GM12878 (cell line): ENCODE measurements at regions not wholly inside any gene's neighbourhood (a gene's known extent, or its start where the extent isn't known, plus 50 kb on each side); places are given as distances from the start of the nearest gene placed in this dataset.

Source experiments
- ATAC-seq: fragments of 200-7000 bp; cut with Tn5 transposase; 3 replicates; pipeline ENCODE4 v1.9.1; 2020; ENCODE audit warnings: mild to moderate bottlenecking, moderate library complexity
- BruUV-seq: library from RNA; stranded (reverse); fragments of 400-500 nt; replicated peaks from 2 replicates; lab custom pipeline; 2021; lab: Mats Ljungman, UMichigan
- CTCF ChIA-PET: fragments of 300-600 bp; sonication (Branson Sonifier 250); formaldehyde crosslinking; extraction: SDS; loops from one replicate; lab custom pipeline; 2021; ENCODE audit warnings: inconsistent platforms; lab: Yijun Ruan, JAX
- POLR2A ChIA-PET: fragments of 350-600 bp; formaldehyde crosslinking; extraction: SDS; loops from one replicate; lab custom pipeline; 2021; ENCODE audit warnings: inconsistent platforms; lab: Charles Lee
- RAD21 ChIA-PET: fragments of 300-600 bp; sonication (Branson Sonifier 250); formaldehyde crosslinking; loops from one replicate; lab custom pipeline; 2023; ENCODE audit warnings: antibody characterized with exemption; ENCODE audit not compliant: unreplicated experiment; lab: Charles Lee
- SMC1A ChIA-PET: fragments of 300-600 bp; sonication (Branson Sonifier 250); formaldehyde crosslinking; loops from one replicate; lab custom pipeline; 2023; ENCODE audit not compliant: unreplicated experiment, uncharacterized antibody; lab: Charles Lee
- DNase-seq: peaks from one replicate; pipeline ENCODE4 v3.0.0-alpha.2; 2011; ENCODE audit warnings: low read depth, low spot score
- FAIRE-seq: peaks from 3 replicates; lab custom pipeline; 2011; peaks lifted over from hg19 to GRCh38; lab: Jason Lieb, UNC
- H2AFZ ChIP-seq: 2 replicates; pipeline ENCODE4 v1.6.0; 2011; ENCODE audit warnings: low read depth, low read length, control low read depth; ENCODE audit not compliant: control insufficient read depth
- H3K27ac ChIP-seq: 2 replicates; pipeline ENCODE4 v1.5.1; 2011; ENCODE audit warnings: control low read depth; ENCODE audit not compliant: control insufficient read depth, insufficient read depth
- H3K27me3 ChIP-seq, 2 experiments: replicated peaks in 1 of 2; 2 replicates each; pipeline versions ENCODE4 v1.6.0 to v1.6.1; 2011; ENCODE audit warnings: low read length in 1 of 2; ENCODE audit not compliant: control insufficient read depth in 2 of 2, insufficient read depth in 2 of 2
- H3K36me3 ChIP-seq, 2 experiments: 2 replicates each; pipeline ENCODE4 v1.5.1; 2011; ENCODE audit warnings: low read length in 1 of 2; ENCODE audit not compliant: control insufficient read depth in 2 of 2, insufficient read depth in 2 of 2
- H3K4me1 ChIP-seq: 2 replicates; pipeline ENCODE4 v1.6.1; 2011; ENCODE audit warnings: mild to moderate bottlenecking, low read length, moderate library complexity, mixed read lengths; ENCODE audit not compliant: control insufficient read depth, insufficient read depth
- H3K4me2 ChIP-seq: 2 replicates; pipeline ENCODE4 v1.6.0; 2011; ENCODE audit warnings: control low read depth; ENCODE audit not compliant: control insufficient read depth, insufficient read depth
- H3K4me3 ChIP-seq: fragments of 200-600 bp; sonication (generic); 2 replicates; pipeline ENCODE4 v1.5.1; 2016
- H3K79me2 ChIP-seq: 2 replicates; pipeline ENCODE4 v1.6.0; 2011; ENCODE audit warnings: low read length; ENCODE audit not compliant: control insufficient read depth, insufficient read depth
- H3K9ac ChIP-seq: 2 replicates; pipeline ENCODE4 v1.8.0; 2011; ENCODE audit warnings: low read length, control low read depth, mixed read lengths; ENCODE audit not compliant: control insufficient read depth, insufficient read depth
- H3K9me3 ChIP-seq: replicated peaks from 3 replicates; pipeline ENCODE4 v1.5.1; 2011; ENCODE audit warnings: mild to moderate bottlenecking, low read length; ENCODE audit not compliant: control insufficient read depth, insufficient read depth
- H4K20me1 ChIP-seq: 2 replicates; pipeline ENCODE4 v1.6.0; 2011; ENCODE audit not compliant: control insufficient read depth, insufficient read depth
- KDM1A ChIP-seq: fragments of 200-600 bp; sonication (generic); IDR thresholded peaks from 2 replicates; pipeline ENCODE4 v1.6.1; 2016; ENCODE audit warnings: borderline replicate concordance
- RAD21 ChIP-seq: IDR thresholded peaks from 2 replicates; pipeline ENCODE4 v1.6.1; 2011; ENCODE audit warnings: mild to moderate bottlenecking, low read depth, low read length, moderate library complexity; ENCODE audit not compliant: insufficient read depth
- SMC3 ChIP-seq: IDR thresholded peaks from 2 replicates; pipeline ENCODE4 v1.6.1; 2011; ENCODE audit warnings: low read length, improper control_type of control experiment, borderline replicate concordance
- WGBS: methylation state at CpG from one replicate; pipeline ENCODE4 v1.1.6; 2016; ENCODE audit warnings: low lambda C conversion rate; ENCODE audit not compliant: insufficient replicate concordance, insufficient coverage; ENCODE audit errors: missing lambda C conversion rate; 5-methylcytosine and 5-hydroxymethylcytosine counted together
- in situ Hi-C: fragments of 300-500 bp; cut with MboI; formaldehyde crosslinking; loops from 9 replicates; pipeline ENCODE4 v1.14.3; 2018; ENCODE audit warnings: mixed read lengths
- intact Hi-C: fragments of 100-400 bp; cut with micrococcal nuclease; formaldehyde crosslinking; loops from one replicate; pipeline ENCODE4 v1.14.2; 2022; ENCODE audit not compliant: unreplicated experiment
- TF ChIP-seq, protein P1 (sequence below), 3 experiments: IDR thresholded peaks in 2 of 3; conservative IDR thresholded peaks in 1 of 3; 2 replicates each; pipeline ENCODE4 v1.5.1; 2011; ENCODE audit warnings: low read depth in 3 of 3, low read length in 3 of 3, mild to moderate bottlenecking in 3 of 3, control low read depth in 2 of 3, moderate library complexity in 2 of 3, inconsistent platforms in 1 of 3, mixed read lengths in 1 of 3; ENCODE audit not compliant: control insufficient read depth in 2 of 3, insufficient read depth in 1 of 3; ENCODE audit errors: extremely low read depth in 1 of 3

DNA sequence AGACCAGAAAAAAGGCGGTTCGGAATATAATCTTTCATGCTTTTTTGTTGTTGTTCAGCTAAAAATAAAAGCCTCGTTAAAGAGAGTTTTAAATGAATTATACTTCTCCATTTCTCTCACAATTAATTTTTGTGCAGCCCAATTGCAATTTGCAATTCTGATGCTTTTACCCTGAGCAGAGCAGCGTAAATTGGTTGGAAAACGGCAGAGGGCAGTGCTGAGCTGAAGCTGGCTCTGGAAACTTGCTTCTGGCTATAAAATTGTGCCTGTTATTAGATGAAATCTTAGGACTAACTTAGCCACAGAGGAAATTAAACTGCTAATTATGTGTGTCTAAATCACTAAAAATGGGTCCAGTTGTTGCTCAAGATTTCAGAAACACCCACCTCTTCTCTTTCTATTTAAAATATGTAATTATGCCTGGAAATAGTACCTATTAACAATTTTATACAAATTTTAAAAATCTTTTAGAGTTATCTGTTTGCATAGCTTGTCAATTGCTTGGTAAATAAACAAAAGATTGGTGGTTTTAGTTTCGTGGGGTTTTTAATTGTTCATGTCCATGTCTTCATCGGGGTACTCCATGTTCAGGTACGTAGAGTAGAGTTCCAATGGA is 441.8 kb upstream of the TLE4 start:
- Histone ChIP-seq H3K4me2 (no peak overlapping the region), H3K27ac (no peak overlapping the region), H4K20me1 (no peaks in the 10 kb centered on the region), H3K4me1 (no peaks in the 10 kb centered on the region), H3K36me3 (no peaks in the 10 kb centered on the region), H3K9me3 (no peaks in the 10 kb centered on the region), H3K4me3 (no peak overlapping the region), H2AFZ (no peak overlapping the region), H3K27me3 (no peaks in the 10 kb centered on the region), H3K79me2 (no peaks in the 10 kb centered on the region), H3K9ac (no peak overlapping the region)
- ATAC-seq: no peak
- no TSS peak for BruUV-seq
- peak; percentile 53; the same call in 1 of the 2 replicates for TF ChIP-seq SMC3
- TF ChIP-seq, protein P1, sequence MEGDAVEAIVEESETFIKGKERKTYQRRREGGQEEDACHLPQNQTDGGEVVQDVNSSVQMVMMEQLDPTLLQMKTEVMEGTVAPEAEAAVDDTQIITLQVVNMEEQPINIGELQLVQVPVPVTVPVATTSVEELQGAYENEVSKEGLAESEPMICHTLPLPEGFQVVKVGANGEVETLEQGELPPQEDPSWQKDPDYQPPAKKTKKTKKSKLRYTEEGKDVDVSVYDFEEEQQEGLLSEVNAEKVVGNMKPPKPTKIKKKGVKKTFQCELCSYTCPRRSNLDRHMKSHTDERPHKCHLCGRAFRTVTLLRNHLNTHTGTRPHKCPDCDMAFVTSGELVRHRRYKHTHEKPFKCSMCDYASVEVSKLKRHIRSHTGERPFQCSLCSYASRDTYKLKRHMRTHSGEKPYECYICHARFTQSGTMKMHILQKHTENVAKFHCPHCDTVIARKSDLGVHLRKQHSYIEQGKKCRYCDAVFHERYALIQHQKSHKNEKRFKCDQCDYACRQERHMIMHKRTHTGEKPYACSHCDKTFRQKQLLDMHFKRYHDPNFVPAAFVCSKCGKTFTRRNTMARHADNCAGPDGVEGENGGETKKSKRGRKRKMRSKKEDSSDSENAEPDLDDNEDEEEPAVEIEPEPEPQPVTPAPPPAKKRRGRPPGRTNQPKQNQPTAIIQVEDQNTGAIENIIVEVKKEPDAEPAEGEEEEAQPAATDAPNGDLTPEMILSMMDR (IDR thresholded peaks at IDR 0.05 in 2 of 3, conservative IDR thresholded peaks at IDR 0.05 in 1 of 3; ENCODE audit: control insufficient read depth in 2 of 3, extremely low read depth in 1 of 3, insufficient read depth in 1 of 3, low read depth in 3 of 3, low read length in 3 of 3): peak; percentile 46 to 49 (median 47); a peak in 5 of 6 replicates
- no peak for TF ChIP-seq KDM1A
- TF ChIP-seq RAD21: peak; percentile 53
- no peak for DNase-seq
- WGBS: 40% methylated on average over 8 of the region's 8 CpGs
- intact Hi-C loops: loop anchor here (10.0 kb wide), 3 partner anchors 305 to 1045 kb away; no protein-coding TSS in a partner anchor
- FAIRE-seq: no peak
- ChIA-PET POLR2A (no interaction called here), CTCF (interaction anchor here (1.0 to 1.3 kb wide), 4 partner anchors 205 to 826 kb away, joined by 3 to 5 read pairs (median 3); no protein-coding TSS in a partner anchor), RAD21 (no interaction called here), SMC1A (interaction anchor here (0.7 to 1.5 kb wide), 2 partner anchors 9 to 438 kb away, joined by 3 to 5 read pairs; no protein-coding TSS in a partner anchor)
- in situ Hi-C loops: no loop called here
